Stimulated activated CD8-positive, alpha-beta memory T cell treated with anti-CD3 and anti-CD28 coated beads, Interleukin-2, amount 100 ng/mL, for 48 hours (primary cell): ENCODE measurements at regions not wholly inside any gene's neighbourhood (a gene's known extent, or its start where the extent isn't known, plus 50 kb on each side); places are given as distances from the start of the nearest gene placed in this dataset.

Experiments used
- DNase-seq, 2 donors: peaks; one replicate each; pipeline ENCODE4 v3.0.0-alpha.2; 2020; ENCODE audit warnings: low read depth in 2 of 2

DNA sequence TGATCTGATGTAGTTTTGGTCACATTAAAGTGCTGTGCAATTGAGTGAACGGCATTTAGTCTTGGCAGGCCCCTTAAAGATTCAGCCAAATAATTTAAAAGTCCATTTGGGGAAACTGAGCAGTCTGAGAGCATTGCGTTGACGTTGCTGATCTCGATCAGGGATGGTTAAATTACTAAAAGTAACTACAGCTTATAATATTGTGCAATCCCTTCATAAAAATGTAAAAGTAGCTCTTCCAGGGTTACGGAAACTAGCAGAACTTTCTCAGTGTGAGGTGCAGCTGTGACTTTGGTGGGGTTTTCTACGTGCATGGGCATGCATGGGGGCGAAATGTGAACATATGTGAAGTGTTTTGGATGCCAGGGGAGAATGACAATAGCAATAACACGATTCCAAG lies 184.5 kb upstream of the RNF32 start:
- no peak for DNase-seq

- DNase-seq: no peak
Measured at GRCh38 chr7:156450473-156450872, 190.1 kb upstream of the RNF32 start.

- no peak for DNase-seq
Measured at GRCh38 chr7:156448918-156449317, 191.7 kb upstream of the RNF32 start.

- DNase-seq: no peak
Measured at GRCh38 chr7:156446990-156447389, 193.6 kb upstream of the RNF32 start.

DNA sequence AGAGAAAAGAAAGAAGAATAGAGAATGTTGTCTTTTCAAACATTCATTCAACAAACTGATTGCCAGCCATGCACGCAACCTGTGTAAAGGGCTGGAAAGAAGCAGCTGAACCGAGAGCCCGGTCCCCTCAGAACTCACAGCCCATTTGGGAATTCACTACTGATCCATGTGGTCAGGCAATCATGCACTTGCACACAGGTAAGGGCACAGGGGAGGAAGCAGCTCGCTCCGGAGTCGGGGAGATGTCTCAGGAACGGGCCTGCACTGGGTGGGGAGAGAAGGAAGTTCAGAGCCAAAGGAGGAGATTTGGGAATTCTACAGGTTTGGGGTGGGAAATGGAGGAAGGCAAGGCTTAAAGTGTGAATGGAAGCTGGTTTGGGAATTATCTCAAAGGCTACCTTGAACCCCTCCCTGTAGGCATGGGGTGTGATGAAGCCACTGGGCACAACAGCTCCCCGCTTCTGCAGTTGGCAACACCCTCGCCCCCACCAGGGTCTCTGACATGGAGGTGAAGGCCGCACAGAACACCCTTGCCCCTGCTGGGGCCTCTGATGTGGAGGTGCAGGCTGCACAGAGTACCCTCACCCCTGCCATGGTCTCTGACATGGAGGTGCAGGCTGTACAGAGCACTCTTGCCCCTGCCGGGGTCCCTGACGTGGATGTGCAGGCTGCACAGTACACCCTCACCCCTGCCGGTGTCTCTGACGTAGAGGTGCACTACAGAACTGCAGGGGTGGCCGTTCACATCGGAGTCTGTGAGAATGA lies 194.4 kb upstream of the RNF32 start:
- no peak for DNase-seq

DNA sequence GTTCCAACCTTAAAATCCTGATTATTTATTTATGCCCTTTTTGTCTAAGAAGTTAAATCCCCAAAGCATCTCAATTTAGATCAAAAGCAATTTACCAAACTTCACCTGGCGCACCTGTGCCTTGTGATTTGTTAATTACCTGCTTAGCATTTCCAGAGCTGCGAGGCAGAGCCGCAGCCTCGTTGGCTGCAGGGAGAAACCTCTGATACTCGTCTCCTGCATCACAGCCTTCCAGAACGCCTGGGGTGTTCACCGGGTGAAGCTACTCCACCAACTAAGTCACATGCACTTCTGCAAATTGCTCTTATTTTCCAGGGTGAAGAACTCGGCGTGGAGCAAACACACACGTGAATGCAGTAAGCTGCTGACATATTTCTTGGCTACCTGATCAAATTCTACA lies 198.1 kb upstream of the RNF32 start:
- no peak for DNase-seq

DNA sequence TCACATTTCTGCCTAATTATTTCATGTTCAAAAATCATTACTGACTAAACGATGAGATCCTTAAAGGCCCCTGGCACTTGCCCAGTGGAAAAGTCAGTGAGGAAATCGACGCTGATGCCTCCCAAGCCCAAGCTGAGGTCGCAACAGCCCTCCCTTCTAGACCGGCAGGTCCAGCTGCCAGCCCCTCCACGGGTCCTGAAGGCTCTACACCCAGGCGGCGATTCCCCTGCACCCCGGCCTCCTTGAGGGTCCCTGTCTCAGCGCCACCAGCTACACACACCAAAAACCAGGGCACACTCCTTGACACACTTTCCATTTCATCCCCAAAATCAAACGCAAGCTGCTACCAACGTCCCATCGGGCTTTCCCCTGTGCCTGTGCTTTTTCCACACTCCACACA lies 200.1 kb upstream of the RNF32 start:
- no peak for DNase-seq

DNA sequence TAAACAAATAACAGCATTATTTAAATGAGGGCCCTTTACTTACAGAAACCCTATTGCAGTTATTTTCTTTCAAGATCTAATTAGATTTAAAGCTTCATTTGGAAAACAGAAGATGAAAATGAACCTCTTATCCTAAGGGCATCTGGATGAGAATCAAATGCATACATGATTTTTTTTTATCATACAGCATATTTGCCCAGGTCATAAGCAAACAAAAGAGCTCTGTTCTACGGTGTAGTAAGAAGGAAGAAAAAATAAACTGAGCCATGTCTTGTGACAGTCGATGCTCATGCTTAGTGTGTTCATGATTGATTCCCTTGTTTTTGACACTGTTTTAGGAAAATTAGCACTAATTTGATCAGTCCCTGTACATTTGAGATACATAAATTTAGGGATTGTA lies 202.6 kb upstream of the RNF32 start:
- DNase-seq: no peak

- DNase-seq: no peak
Measured at GRCh38 chr7:156437021-156437614, 203.5 kb upstream of the RNF32 start.

DNA sequence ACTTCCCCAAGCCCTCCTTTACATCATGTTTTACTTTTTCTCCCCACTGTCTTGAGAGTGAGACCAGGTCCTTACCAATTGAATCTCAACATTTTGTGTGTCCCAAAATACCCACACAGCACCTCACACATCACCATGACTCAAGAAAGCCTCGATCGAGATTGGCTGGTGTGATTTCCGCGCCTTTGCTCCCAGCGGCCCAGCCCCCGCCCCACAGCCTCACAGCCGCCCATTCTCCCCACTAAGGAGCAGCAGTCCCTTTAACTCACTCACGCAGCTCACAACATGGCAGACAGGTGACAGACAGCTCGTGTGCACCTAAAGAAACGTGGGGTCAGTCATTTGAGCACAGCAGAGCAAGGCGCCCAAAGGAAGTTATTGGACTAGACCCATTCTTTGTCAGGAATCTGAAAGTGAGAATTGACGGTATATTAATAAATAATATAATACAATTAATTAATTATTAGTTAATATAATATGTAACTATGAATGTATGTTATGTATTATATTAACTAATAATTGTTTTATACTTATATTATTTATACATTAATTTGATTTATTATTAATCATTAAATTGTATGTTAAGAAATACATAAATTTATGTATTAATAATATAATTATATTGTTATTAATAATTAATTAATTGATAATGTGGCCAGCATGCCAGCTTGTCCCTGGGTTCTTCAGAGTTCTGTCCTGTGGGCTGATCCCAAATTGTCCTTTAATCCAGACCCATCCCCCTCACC lies 204.9 kb upstream of the RNF32 start:
- no peak for DNase-seq

DNA sequence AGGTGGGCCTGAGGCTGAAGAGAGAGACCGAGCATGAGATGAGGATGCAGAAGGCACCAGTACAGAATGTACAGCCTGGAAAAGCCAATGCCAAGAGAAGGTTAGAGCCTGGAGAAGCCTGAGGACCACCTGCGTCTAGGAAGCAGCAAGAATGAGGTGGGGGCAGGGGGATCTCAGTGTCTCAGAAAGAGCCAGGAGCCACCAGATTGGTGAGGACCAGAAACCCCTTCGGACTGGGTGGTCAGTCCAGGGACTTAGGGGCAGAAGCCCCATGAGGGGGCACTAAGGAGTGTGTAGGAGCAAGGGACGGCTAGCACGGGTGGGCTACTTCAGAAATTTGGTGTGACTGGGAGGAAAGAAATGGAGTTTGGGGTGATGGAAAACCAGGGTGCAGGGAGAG lies 205.9 kb upstream of the RNF32 start:
- DNase-seq: no peak

- no peak for DNase-seq
Measured at GRCh38 chr7:156432018-156432417, 208.6 kb upstream of the RNF32 start.

DNA sequence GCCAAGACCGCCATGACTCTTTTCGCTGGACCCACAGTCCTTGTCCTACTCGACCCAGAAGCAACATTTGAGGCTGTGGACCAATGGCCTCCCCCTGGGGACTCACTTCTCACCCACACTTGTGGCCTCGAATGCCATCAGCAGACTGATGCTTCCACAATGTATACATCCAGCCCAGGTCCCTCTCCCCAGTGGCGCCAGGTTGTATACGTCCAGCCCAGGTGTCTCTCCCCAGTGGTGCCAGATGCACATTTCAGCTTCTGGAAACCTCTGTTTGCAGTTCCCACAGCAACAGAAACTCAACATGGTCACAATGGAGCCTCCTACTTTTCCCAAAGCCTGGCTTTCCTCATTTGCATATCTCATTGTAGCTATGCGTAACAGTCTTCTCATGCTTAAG lies 210.5 kb upstream of the RNF32 start:
- DNase-seq: no peak

DNA sequence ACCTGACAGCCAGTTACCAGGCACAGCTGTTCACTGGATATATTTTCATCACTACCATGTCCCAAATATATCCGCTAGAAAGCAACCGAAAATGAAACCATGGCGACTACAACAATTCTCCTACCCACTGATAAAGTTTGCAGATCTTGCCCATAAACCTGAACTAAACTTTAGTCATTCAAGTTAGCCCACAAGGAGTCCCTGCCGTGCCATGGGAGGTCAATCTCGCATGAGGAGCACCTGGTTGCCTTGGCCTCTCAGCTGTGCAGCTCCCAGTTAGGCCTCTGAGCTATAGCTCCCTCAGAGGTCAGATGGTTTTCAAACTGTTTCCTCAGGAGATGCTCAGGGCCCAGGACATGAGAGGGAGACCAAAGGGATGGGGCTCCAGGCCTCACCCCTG lies 211.1 kb upstream of the RNF32 start:
- DNase-seq: no peak

- DNase-seq: no peak
Measured at GRCh38 chr7:156423876-156424275, 216.7 kb upstream of the RNF32 start.

- DNase-seq: no peak
Measured at GRCh38 chr7:156420496-156420895, 220.1 kb upstream of the RNF32 start.

GRCh38 chr7:156419782-156420181 lies 220.8 kb upstream of the RNF32 start:
- no peak for DNase-seq

- DNase-seq: no peak
Measured at GRCh38 chr7:156402255-156402654, 238.3 kb upstream of the RNF32 start.

- DNase-seq: no peak
Measured at GRCh38 chr7:156401617-156402016, 239.0 kb upstream of the RNF32 start.

- DNase-seq: no peak
Measured at GRCh38 chr7:156400046-156400445, 240.5 kb upstream of the RNF32 start.

DNA sequence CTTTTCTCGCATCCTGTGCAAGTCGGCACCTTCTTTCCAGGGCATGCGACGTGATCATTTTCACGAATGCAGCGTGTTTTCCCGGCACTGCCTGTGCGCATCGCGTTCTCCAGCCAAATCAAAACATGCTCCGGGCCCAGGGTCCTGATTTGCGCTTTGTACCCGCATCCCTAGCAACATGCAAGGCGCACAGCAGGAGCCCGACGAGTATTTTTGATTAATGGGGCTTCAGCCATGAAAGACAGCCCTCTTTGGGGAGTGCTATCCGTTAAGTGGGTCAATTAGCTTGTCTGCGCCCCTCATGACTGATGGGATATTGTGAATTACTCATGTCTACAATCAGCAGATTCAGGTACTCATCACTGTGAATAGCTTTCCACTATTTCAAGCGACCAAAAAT lies 243.3 kb upstream of the RNF32 start:
- DNase-seq: no peak

- no peak for DNase-seq
Measured at GRCh38 chr7:156389116-156389692, 251.4 kb upstream of the RNF32 start.

GRCh38 chr7:156386097-156386496 lies 254.5 kb upstream of the RNF32 start:
- DNase-seq: no peak
